ENCODE measurements at regions not wholly inside any gene's neighbourhood (a gene's known extent, or its start where the extent isn't known, plus 50 kb on each side); places are given as distances from the start of the nearest gene placed in this dataset.

- H2AFZ ChIP-seq (ENCODE audit: insufficient read depth, low read length, poor library complexity), result no peak overlapping the region
- no peak overlapping the region for H3K14ac ChIP-seq (ENCODE audit: low read length)
- no peak overlapping the region for H2BK12ac ChIP-seq (ENCODE audit: low read length)
- H3K9ac ChIP-seq (ENCODE audit: low read length), result no peak overlapping the region
- H3K4me2 ChIP-seq (ENCODE audit: low read length), result no peak overlapping the region
- no peaks in the 10 kb centered on the region for H3K79me2 ChIP-seq (ENCODE audit: control insufficient read depth, insufficient read depth, low read length, poor library complexity)
- no peak overlapping the region for H2BK120ac ChIP-seq (ENCODE audit: insufficient read depth, low read length, poor library complexity)
- H3K4me3 ChIP-seq (ENCODE audit: low read depth, low read length), result no peak overlapping the region
- no peak overlapping the region for H3K27ac ChIP-seq (ENCODE audit: low read depth, low read length)
- no peak overlapping the region for H4K8ac ChIP-seq (ENCODE audit: low read depth, low read length)
- H3K4me1 ChIP-seq (ENCODE audit: control insufficient read depth in 1 of 2, insufficient read depth in 2 of 2, low read length in 2 of 2), result peaks cover 0 to 3% of the 10 kb centered on the region in 2 experiments
- H2BK5ac ChIP-seq (ENCODE audit: low read depth, low read length, poor library complexity), result no peak overlapping the region
- no CpG with 5 or more reads among the region's 18 CpGs for WGBS (ENCODE audit: extremely low coverage, insufficient coverage, insufficient read length)
- no peaks in the 10 kb centered on the region for H3K79me1 ChIP-seq (ENCODE audit: low read length)
- no peaks in the 10 kb centered on the region for H3K9me3 ChIP-seq (ENCODE audit: insufficient read depth, low read depth, low read length)
- H3K36me3 ChIP-seq (ENCODE audit: control insufficient read depth in 1 of 2, insufficient read depth in 2 of 2, low read length in 2 of 2), result no peaks in the 10 kb centered on the region
- no peak overlapping the region for H3K18ac ChIP-seq (ENCODE audit: low read length)
- no peak for DNase-seq
- no peak overlapping the region for H4K91ac ChIP-seq (ENCODE audit: low read depth, low read length)
- no peak overlapping the region for H4K12ac ChIP-seq (ENCODE audit: low read depth, low read length)
- H3K4ac ChIP-seq (ENCODE audit: low read depth, low read length), result no peak overlapping the region
- no peak overlapping the region for H3K23ac ChIP-seq (ENCODE audit: low read length)
- no peaks in the 10 kb centered on the region for H3K27me3 ChIP-seq (ENCODE audit: insufficient read depth, low read length)
- H2AK5ac ChIP-seq (ENCODE audit: low read length), result no peak overlapping the region
These were observed 114.4 kb upstream of the FBXL7 start for GRCh38 chr5:15385553-15385952.

DNA sequence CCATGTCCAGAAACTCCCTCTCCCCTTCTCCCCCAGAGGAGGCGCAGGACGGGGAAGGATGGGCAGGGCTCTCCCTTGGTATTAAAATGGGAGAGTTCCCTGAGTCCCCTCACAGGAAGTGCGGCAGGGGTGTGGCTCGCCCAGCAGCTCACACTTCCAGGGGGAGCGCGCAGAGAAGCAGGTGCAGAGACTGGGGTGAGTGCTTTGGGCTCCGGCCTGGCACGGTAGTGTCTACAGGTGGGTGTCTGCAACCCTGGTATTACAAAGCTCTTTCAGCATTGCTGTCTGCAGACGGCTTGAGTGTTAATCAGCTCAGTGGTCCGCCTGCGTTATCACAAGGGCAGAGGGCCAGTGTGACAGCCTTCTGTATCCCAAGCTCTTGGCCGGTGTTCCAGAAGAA lies 114.9 kb upstream of the FBXL7 start:
- Histone ChIP-seq H3K27ac (ENCODE audit: low read depth, low read length) (no peak overlapping the region), H3K14ac (ENCODE audit: low read length) (no peak overlapping the region), H3K36me3 (ENCODE audit: control insufficient read depth in 1 of 2, insufficient read depth in 2 of 2, low read length in 2 of 2) (no peaks in the 10 kb centered on the region), H4K8ac (ENCODE audit: low read depth, low read length) (no peak overlapping the region), H3K4me1 (ENCODE audit: control insufficient read depth in 1 of 2, insufficient read depth in 2 of 2, low read length in 2 of 2) (peaks cover 0 to 3% of the 10 kb centered on the region in 2 experiments), H3K4ac (ENCODE audit: low read depth, low read length) (no peak overlapping the region), H3K9ac (ENCODE audit: low read length) (no peak overlapping the region), H2BK12ac (ENCODE audit: low read length) (no peak overlapping the region), H4K12ac (ENCODE audit: low read depth, low read length) (no peak overlapping the region), H3K79me1 (ENCODE audit: low read length) (no peaks in the 10 kb centered on the region), H2BK5ac (ENCODE audit: low read depth, low read length, poor library complexity) (no peak overlapping the region), H2AFZ (ENCODE audit: insufficient read depth, low read length, poor library complexity) (no peak overlapping the region), H3K18ac (ENCODE audit: low read length) (no peak overlapping the region), H2BK120ac (ENCODE audit: insufficient read depth, low read length, poor library complexity) (no peak overlapping the region), H3K79me2 (ENCODE audit: control insufficient read depth, insufficient read depth, low read length, poor library complexity) (no peaks in the 10 kb centered on the region), H3K4me2 (ENCODE audit: low read length) (no peak overlapping the region), H2AK5ac (ENCODE audit: low read length) (no peak overlapping the region), H3K9me3 (ENCODE audit: insufficient read depth, low read depth, low read length) (no peaks in the 10 kb centered on the region), H4K91ac (ENCODE audit: low read depth, low read length) (no peak overlapping the region), H3K27me3 (ENCODE audit: insufficient read depth, low read length) (no peaks in the 10 kb centered on the region), H3K4me3 (ENCODE audit: low read depth, low read length) (no peak overlapping the region), H3K23ac (ENCODE audit: low read length) (no peak overlapping the region)
- DNase-seq, result no peak
- WGBS (ENCODE audit: extremely low coverage, insufficient coverage, insufficient read length), result no CpG with 5 or more reads among the region's 12 CpGs

DNA sequence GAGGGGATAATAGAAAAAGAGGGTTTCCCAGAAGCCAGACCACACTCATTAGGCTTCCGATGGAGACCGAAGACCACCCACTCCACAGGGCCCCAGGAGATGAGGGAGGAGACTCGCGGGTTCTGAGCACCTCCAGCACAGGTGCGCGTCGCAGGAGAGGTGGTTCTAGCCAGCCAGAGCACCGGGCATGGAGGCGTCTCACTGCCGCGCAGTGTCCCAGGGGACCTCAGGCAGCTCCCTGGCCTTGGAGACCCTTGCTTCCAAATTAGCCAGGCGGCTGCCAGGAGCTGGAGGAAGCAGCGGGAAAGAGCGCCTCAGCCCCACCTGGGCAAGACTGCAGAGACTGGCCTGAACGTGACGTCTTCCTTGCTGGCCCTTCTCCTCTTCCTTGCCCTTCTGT lies 115.4 kb upstream of the FBXL7 start:
- Histone ChIP-seq H3K9me3 (ENCODE audit: insufficient read depth, low read depth, low read length) (no peaks in the 10 kb centered on the region), H4K91ac (ENCODE audit: low read depth, low read length) (no peak overlapping the region), H2BK120ac (ENCODE audit: insufficient read depth, low read length, poor library complexity) (no peak overlapping the region), H2BK12ac (ENCODE audit: low read length) (no peak overlapping the region), H2AFZ (ENCODE audit: insufficient read depth, low read length, poor library complexity) (no peak overlapping the region), H3K4me3 (ENCODE audit: low read depth, low read length) (no peak overlapping the region), H3K79me1 (ENCODE audit: low read length) (no peaks in the 10 kb centered on the region), H3K4me2 (ENCODE audit: low read length) (no peak overlapping the region), H2BK5ac (ENCODE audit: low read depth, low read length, poor library complexity) (no peak overlapping the region), H3K14ac (ENCODE audit: low read length) (no peak overlapping the region), H4K8ac (ENCODE audit: low read depth, low read length) (no peak overlapping the region), H3K9ac (ENCODE audit: low read length) (no peak overlapping the region), H4K12ac (ENCODE audit: low read depth, low read length) (no peak overlapping the region), H3K4ac (ENCODE audit: low read depth, low read length) (no peak overlapping the region), H3K4me1 (ENCODE audit: control insufficient read depth in 1 of 2, insufficient read depth in 2 of 2, low read length in 2 of 2) (peaks cover 0 to 3% of the 10 kb centered on the region in 2 experiments), H3K23ac (ENCODE audit: low read length) (no peak overlapping the region), H2AK5ac (ENCODE audit: low read length) (no peak overlapping the region), H3K79me2 (ENCODE audit: control insufficient read depth, insufficient read depth, low read length, poor library complexity) (no peaks in the 10 kb centered on the region), H3K18ac (ENCODE audit: low read length) (no peak overlapping the region), H3K27me3 (ENCODE audit: insufficient read depth, low read length) (no peaks in the 10 kb centered on the region), H3K36me3 (ENCODE audit: control insufficient read depth in 1 of 2, insufficient read depth in 2 of 2, low read length in 2 of 2) (no peaks in the 10 kb centered on the region), H3K27ac (ENCODE audit: low read depth, low read length) (no peak overlapping the region)
- no peak for DNase-seq
- WGBS (ENCODE audit: extremely low coverage, insufficient coverage, insufficient read length), result no CpG with 5 or more reads among the region's 16 CpGs

DNA sequence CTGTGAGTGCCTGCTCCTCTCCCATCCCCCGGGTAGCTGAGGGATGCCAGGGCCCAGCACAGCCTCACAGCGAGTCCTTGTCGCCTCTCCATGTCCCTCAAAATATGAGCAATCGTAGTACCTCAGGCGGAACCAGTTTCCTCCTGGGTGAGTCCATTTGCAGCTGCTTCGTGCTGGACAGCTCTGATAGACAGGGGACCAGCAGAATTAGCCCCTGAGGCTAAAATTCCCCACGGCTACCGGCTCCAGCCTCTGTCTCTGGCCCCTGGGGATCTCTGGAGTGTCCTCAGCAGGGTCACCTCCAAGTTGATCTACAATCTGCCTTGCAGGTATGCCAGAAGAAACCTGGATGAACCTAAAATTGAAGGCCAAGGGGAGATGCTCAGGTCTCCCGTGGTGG lies 115.8 kb upstream of the FBXL7 start:
- no CpG with 5 or more reads among the region's 9 CpGs for WGBS (ENCODE audit: extremely low coverage, insufficient coverage, insufficient read length)
- H3K4me3 ChIP-seq (ENCODE audit: low read depth, low read length), result no peak overlapping the region
- no peak overlapping the region for H4K91ac ChIP-seq (ENCODE audit: low read depth, low read length)
- no peak overlapping the region for H3K9ac ChIP-seq (ENCODE audit: low read length)
- H3K36me3 ChIP-seq (ENCODE audit: control insufficient read depth in 1 of 2, insufficient read depth in 2 of 2, low read length in 2 of 2), result no peaks in the 10 kb centered on the region
- H3K4me1 ChIP-seq (ENCODE audit: control insufficient read depth in 1 of 2, insufficient read depth in 2 of 2, low read length in 2 of 2), result peaks cover 0 to 3% of the 10 kb centered on the region in 2 experiments
- no peak overlapping the region for H2AFZ ChIP-seq (ENCODE audit: insufficient read depth, low read length, poor library complexity)
- no peaks in the 10 kb centered on the region for H3K27me3 ChIP-seq (ENCODE audit: insufficient read depth, low read length)
- no peak overlapping the region for H2AK5ac ChIP-seq (ENCODE audit: low read length)
- DNase-seq, result peak; percentile 16 to 36
- H3K23ac ChIP-seq (ENCODE audit: low read length), result no peak overlapping the region
- H3K4ac ChIP-seq (ENCODE audit: low read depth, low read length), result no peak overlapping the region
- no peaks in the 10 kb centered on the region for H3K79me1 ChIP-seq (ENCODE audit: low read length)
- H3K14ac ChIP-seq (ENCODE audit: low read length), result no peak overlapping the region
- H2BK120ac ChIP-seq (ENCODE audit: insufficient read depth, low read length, poor library complexity), result no peak overlapping the region
- H4K12ac ChIP-seq (ENCODE audit: low read depth, low read length), result no peak overlapping the region
- H3K79me2 ChIP-seq (ENCODE audit: control insufficient read depth, insufficient read depth, low read length, poor library complexity), result no peaks in the 10 kb centered on the region
- no peak overlapping the region for H4K8ac ChIP-seq (ENCODE audit: low read depth, low read length)
- no peak overlapping the region for H3K4me2 ChIP-seq (ENCODE audit: low read length)
- no peak overlapping the region for H2BK5ac ChIP-seq (ENCODE audit: low read depth, low read length, poor library complexity)
- H2BK12ac ChIP-seq (ENCODE audit: low read length), result no peak overlapping the region
- no peak overlapping the region for H3K27ac ChIP-seq (ENCODE audit: low read depth, low read length)
- H3K9me3 ChIP-seq (ENCODE audit: insufficient read depth, low read depth, low read length), result no peaks in the 10 kb centered on the region
- H3K18ac ChIP-seq (ENCODE audit: low read length), result no peak overlapping the region
